ENCODE measurements at regions not wholly inside any gene's neighbourhood (a gene's known extent, or its start where the extent isn't known, plus 50 kb on each side); places are given as distances from the start of the nearest gene placed in this dataset.

GRCh38 chr16:63188086-63188771, 1152.0 kb upstream of the CDH8 start:
- H3K36me3 ChIP-seq: no peaks in the 10 kb centered on the region
- DNase-seq: no peak
- no peaks in the 10 kb centered on the region for H3K4me1 ChIP-seq
- peaks cover 0 to under 1% (median 0%) of the 10 kb centered on the region in 3 donors for H3K9me3 ChIP-seq
- no peaks in the 10 kb centered on the region for H3K27me3 ChIP-seq
- H3K4me3 ChIP-seq: no peak overlapping the region
- H3K27ac ChIP-seq: no peak overlapping the region
- no peak for TF ChIP-seq CTCF (IDR thresholded peaks at IDR 0.05)
- intact Hi-C loops (cut with DNase I; ENCODE audit: low total_unique reads): no loop called here

- DNase-seq: no peak
- TF ChIP-seq CTCF (IDR thresholded peaks at IDR 0.05): no peak
Observed at GRCh38 chr16:63187638-63188037, 1151.4 kb upstream of the CDH8 start.

GRCh38 chr16:63185235-63185780, 1149.1 kb upstream of the CDH8 start:
- Histone ChIP-seq H3K4me1 (no peaks in the 10 kb centered on the region), H3K36me3 (no peaks in the 10 kb centered on the region), H3K4me3 (no peak overlapping the region), H3K27ac (no peak overlapping the region), H3K27me3 (no peaks in the 10 kb centered on the region), H3K9me3 (peaks cover 0 to 3% (median 0%) of the 10 kb centered on the region in 3 donors)
- DNase-seq: no peak
- no peak for TF ChIP-seq CTCF (IDR thresholded peaks at IDR 0.05)
- intact Hi-C loops (cut with DNase I; ENCODE audit: low total_unique reads): no loop called here

More at GRCh38 chr16:63187638-63188037, 1151.4 kb upstream of the CDH8 start:
- Histone ChIP-seq H3K4me1 (no peaks in the 10 kb centered on the region), H3K36me3 (no peaks in the 10 kb centered on the region), H3K9me3 (peaks cover 0 to 3% (median 0%) of the 10 kb centered on the region in 3 donors), H3K4me3 (no peak overlapping the region), H3K27ac (no peak overlapping the region), H3K27me3 (no peaks in the 10 kb centered on the region)
- intact Hi-C loops (cut with DNase I; ENCODE audit: low total_unique reads): no loop called here

GRCh38 chr16:63183743-63184142, 1147.5 kb upstream of the CDH8 start:
- no peaks in the 10 kb centered on the region for H3K4me1 ChIP-seq
- H3K27ac ChIP-seq: no peak overlapping the region
- no peaks in the 10 kb centered on the region for H3K36me3 ChIP-seq
- H3K9me3 ChIP-seq: peaks cover 0 to 3% (median 0%) of the 10 kb centered on the region in 3 donors
- no peak for TF ChIP-seq CTCF (IDR thresholded peaks at IDR 0.05)
- intact Hi-C loops (cut with DNase I; ENCODE audit: low total_unique reads): no loop called here
- no peaks in the 10 kb centered on the region for H3K27me3 ChIP-seq
- DNase-seq: no peak
- H3K4me3 ChIP-seq: no peak overlapping the region

GRCh38 chr16:63175313-63175712, 1139.1 kb upstream of the CDH8 start:
- H3K27me3 ChIP-seq: no peaks in the 10 kb centered on the region
- intact Hi-C loops (cut with DNase I; ENCODE audit: low total_unique reads): no loop called here
- H3K27ac ChIP-seq: no peak overlapping the region
- no peaks in the 10 kb centered on the region for H3K36me3 ChIP-seq
- no peaks in the 10 kb centered on the region for H3K4me1 ChIP-seq
- H3K9me3 ChIP-seq: no peaks in the 10 kb centered on the region
- H3K4me3 ChIP-seq: no peak overlapping the region
- TF ChIP-seq CTCF (IDR thresholded peaks at IDR 0.05): no peak
- no peak for DNase-seq

All from tibial artery (tissue), 4 donors.